Stomach (tissue), 8 donors: ENCODE measurements at regions not wholly inside any gene's neighbourhood (a gene's known extent, or its start where the extent isn't known, plus 50 kb on each side); places are given as distances from the start of the nearest gene placed in this dataset.

Experiments used
- DNase-seq, 2 donors: peaks; one replicate each; pipeline versions ENCODE4 v3.0.0 to v3.0.0-alpha.2; 2013 to 2019
- H3K27ac ChIP-seq, 5 donors: fragments of 200-600 bp in 4 of 5; sonication (generic) in 4 of 5; one replicate each; pipeline ENCODE4 v1.5.1; 2013 to 2019; ENCODE audit warnings: mild to moderate bottlenecking in 1 of 5, moderate library complexity in 1 of 5
- H3K27me3 ChIP-seq, 3 donors: fragments of 200-600 bp; sonication (generic); one replicate each; pipeline ENCODE4 v1.5.1; 2017 to 2019; ENCODE audit warnings: mixed run types in 1 of 3
- H3K36me3 ChIP-seq, 4 donors: fragments of 200-600 bp; sonication (generic); 1 replicate in 3 of 4; 2 replicates in 1 of 4; pipeline ENCODE4 v1.5.1; 2016 to 2019
- H3K4me1 ChIP-seq, 4 donors: fragments of 200-600 bp; sonication (generic); one replicate each; pipeline ENCODE4 v1.5.1; 2016 to 2019
- H3K4me3 ChIP-seq, 4 donors: fragments of 200-600 bp; sonication (generic) in 3 of 4; one replicate each; pipeline ENCODE4 v1.5.1; 2016 to 2019; ENCODE audit warnings: mild to moderate bottlenecking in 1 of 4
- H3K9me3 ChIP-seq, 4 donors: fragments of 200-600 bp; sonication (generic); one replicate each; pipeline ENCODE4 v1.5.1; 2016 to 2019
- CTCF ChIP-seq, 7 experiments: fragments of 450-650 bp in 4 of 7; fragments of 200-600 bp in 3 of 7; sonication (generic) in 3 of 7; IDR thresholded peaks; one replicate each; pipeline ENCODE4 v1.5.1; 2016 to 2019; ENCODE audit warnings: antibody characterized with exemption in 7 of 7, control low read depth in 2 of 7, mild to moderate bottlenecking in 1 of 7
- EP300 ChIP-seq: sonication (generic); formaldehyde crosslinking; IDR thresholded peaks from one replicate; pipeline ENCODE4 v1.6.1; 2017; ENCODE audit warnings: antibody characterized with exemption
- POLR2A ChIP-seq, 4 donors: fragments of 450-650 bp; IDR thresholded peaks; one replicate each; pipeline ENCODE4 v1.6.1; 2016; ENCODE audit warnings: antibody characterized with exemption in 4 of 4, control low read depth in 2 of 4, mild to moderate bottlenecking in 1 of 4, moderate library complexity in 1 of 4
- POLR2AphosphoS5 ChIP-seq, 3 donors: sonication (generic); formaldehyde crosslinking; IDR thresholded peaks; one replicate each; pipeline ENCODE4 v1.6.1; 2016; ENCODE audit warnings: antibody characterized with exemption in 3 of 3
- WGBS, 5 donors: extraction: QIAGEN DNeasy Blood & Tissue Kit in 3 of 5; methylation state at CpG; one replicate each; pipeline versions ENCODE4 v1.1.5 to v1.1.7; 2013 to 2018; 5-methylcytosine and 5-hydroxymethylcytosine counted together
- intact Hi-C: fragments of 100-400 bp; cut with DNase I; formaldehyde crosslinking; loops from one replicate; pipeline ENCODE4 v1.15.1; 2023; ENCODE audit warnings: low total_unique reads
- donor health status: healthy with polysubstance abuse.
- donor health status: Bipolar disorder and iron deficiency.
- donor health status: healthy.

- TF ChIP-seq EP300 (no peak), POLR2A (IDR thresholded peaks at IDR 0.05) (no peak), POLR2AphosphoS5 (IDR thresholded peaks at IDR 0.05) (no peak), CTCF (IDR thresholded peaks at IDR 0.05) (no peak)
Observed at GRCh38 chr1:198861636-198862035, 222.8 kb downstream of the PTPRC start.

GRCh38 chr1:198864695-198865094 lies 225.9 kb downstream of the PTPRC start:
- Histone ChIP-seq H3K27me3 (no peaks in the 10 kb centered on the region), H3K4me3 (no peak overlapping the region), H3K36me3 (no peaks in the 10 kb centered on the region), H3K9me3 (no peaks in the 10 kb centered on the region), H3K27ac (no peak overlapping the region), H3K4me1 (no peaks in the 10 kb centered on the region)
- DNase-seq, result no peak
- intact Hi-C loops, result no loop called here
- no peak for TF ChIP-seq POLR2AphosphoS5 (IDR thresholded peaks at IDR 0.05)
- TF ChIP-seq CTCF (IDR thresholded peaks at IDR 0.05), result no peak
- no peak for TF ChIP-seq EP300
- no peak for TF ChIP-seq POLR2A (IDR thresholded peaks at IDR 0.05)
- WGBS, 5 donors, result 74 to 86% (median 75%) methylated on average over 4 of the region's 4 CpGs

More at GRCh38 chr1:198861636-198862035, 222.8 kb downstream of the PTPRC start:
- 65 to 89% (median 82%) methylated on average over 2 of the region's 2 CpGs for WGBS, 5 donors
- no peak for DNase-seq
- Histone ChIP-seq H3K27ac (no peak overlapping the region), H3K9me3 (no peaks in the 10 kb centered on the region), H3K4me3 (no peak overlapping the region), H3K36me3 (no peaks in the 10 kb centered on the region), H3K4me1 (no peaks in the 10 kb centered on the region), H3K27me3 (no peaks in the 10 kb centered on the region)
- intact Hi-C loops, result no loop called here

- no peaks in the 10 kb centered on the region for H3K27me3 ChIP-seq
- TF ChIP-seq EP300, result no peak
- TF ChIP-seq CTCF (IDR thresholded peaks at IDR 0.05), result no peak
- TF ChIP-seq POLR2AphosphoS5 (IDR thresholded peaks at IDR 0.05), result no peak
- TF ChIP-seq POLR2A (IDR thresholded peaks at IDR 0.05), result no peak
- H3K4me1 ChIP-seq, result no peaks in the 10 kb centered on the region
- no peaks in the 10 kb centered on the region for H3K36me3 ChIP-seq
- WGBS, 5 donors, result 81 to 93% (median 82%) methylated on average over 2 of the region's 2 CpGs
- H3K9me3 ChIP-seq, result no peaks in the 10 kb centered on the region
- intact Hi-C loops, result no loop called here
- H3K4me3 ChIP-seq, result no peak overlapping the region
- DNase-seq, result no peak
- no peak overlapping the region for H3K27ac ChIP-seq
Observed at GRCh38 chr1:198865319-198865718, 226.5 kb downstream of the PTPRC start.

GRCh38 chr1:198867182-198867581 lies 228.3 kb downstream of the PTPRC start:
- H3K27me3 ChIP-seq, result no peaks in the 10 kb centered on the region
- no peak overlapping the region for H3K27ac ChIP-seq
- no peaks in the 10 kb centered on the region for H3K36me3 ChIP-seq
- no peaks in the 10 kb centered on the region for H3K9me3 ChIP-seq
- TF ChIP-seq POLR2A (IDR thresholded peaks at IDR 0.05), result no peak
- no peak for TF ChIP-seq POLR2AphosphoS5 (IDR thresholded peaks at IDR 0.05)
- no peak for TF ChIP-seq EP300
- TF ChIP-seq CTCF (IDR thresholded peaks at IDR 0.05), result no peak
- DNase-seq, result no peak
- intact Hi-C loops, result no loop called here
- 72 to 86% (median 79%) methylated on average over 6 of the region's 6 CpGs for WGBS, 5 donors
- H3K4me1 ChIP-seq, result no peaks in the 10 kb centered on the region
- H3K4me3 ChIP-seq, result no peak overlapping the region
